ENCODE measurements at regions not wholly inside any gene's neighbourhood (a gene's known extent, or its start where the extent isn't known, plus 50 kb on each side); places are given as distances from the start of the nearest gene placed in this dataset.
"Not testable (repeated sequence)": the region's sequence is repeated elsewhere in the genome, so short reads cannot be mapped to it uniquely, and the experiment has no call there.

DNA sequence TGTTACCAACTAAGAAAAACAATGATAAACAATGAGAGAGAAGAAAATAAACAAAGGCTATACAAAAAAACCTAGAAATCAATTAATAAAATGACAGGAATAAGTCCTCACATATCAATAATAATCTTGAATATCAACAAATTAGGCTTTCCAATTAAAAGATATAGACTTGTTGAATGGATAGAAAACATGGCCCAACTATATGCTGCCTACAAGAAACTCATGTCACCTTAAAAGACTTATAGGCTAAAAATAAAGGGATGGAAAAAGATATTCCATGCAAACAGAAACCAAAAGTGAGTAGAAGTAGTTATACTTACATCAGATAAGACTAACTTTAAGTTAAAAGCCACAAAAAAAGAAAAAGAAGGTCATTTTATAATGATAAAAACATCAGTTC lies 183.9 kb downstream of the MYRFL start:
- no peak for DNase-seq

DNA sequence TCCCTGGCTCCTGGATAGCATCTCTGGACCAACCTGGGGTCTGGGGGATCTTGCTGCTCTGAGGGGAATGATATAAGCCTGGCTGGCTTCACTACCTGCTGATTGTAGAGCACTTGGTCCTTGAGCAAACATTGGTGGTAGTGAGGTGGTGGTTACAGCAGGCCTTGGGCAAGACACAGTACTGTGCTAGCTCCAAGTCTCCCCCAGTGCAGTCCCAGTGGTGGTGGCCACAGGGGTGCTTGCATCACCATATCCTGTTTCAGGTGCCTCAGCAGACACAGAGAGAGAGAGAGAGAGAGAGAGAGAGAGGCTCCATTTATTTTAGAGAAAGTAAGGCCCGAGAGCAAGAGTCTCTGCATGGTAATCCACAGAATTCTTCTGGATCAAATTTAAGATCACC lies 186.3 kb downstream of the MYRFL start:
- no peak for DNase-seq

DNA sequence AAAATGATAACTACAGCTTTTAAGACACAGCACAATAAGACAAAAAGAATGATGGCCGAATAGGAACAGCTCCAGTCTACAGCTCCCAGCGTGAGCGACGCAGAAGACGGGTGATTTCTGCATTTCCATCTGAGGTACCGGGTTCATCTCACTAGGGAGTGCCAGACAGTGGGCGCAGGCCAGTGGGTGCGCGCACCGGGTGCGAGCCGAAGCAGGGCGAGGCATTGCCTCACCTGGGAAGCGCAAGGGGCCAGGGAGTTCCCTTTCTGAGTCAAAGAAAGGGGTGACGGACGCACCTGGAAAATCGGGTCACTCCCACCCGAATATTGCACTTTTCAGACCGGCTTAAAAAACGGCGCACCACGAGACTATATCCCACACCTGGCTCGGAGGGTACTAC lies 188.0 kb downstream of the MYRFL start:
- DNase-seq, result not testable (repeated sequence)

DNA sequence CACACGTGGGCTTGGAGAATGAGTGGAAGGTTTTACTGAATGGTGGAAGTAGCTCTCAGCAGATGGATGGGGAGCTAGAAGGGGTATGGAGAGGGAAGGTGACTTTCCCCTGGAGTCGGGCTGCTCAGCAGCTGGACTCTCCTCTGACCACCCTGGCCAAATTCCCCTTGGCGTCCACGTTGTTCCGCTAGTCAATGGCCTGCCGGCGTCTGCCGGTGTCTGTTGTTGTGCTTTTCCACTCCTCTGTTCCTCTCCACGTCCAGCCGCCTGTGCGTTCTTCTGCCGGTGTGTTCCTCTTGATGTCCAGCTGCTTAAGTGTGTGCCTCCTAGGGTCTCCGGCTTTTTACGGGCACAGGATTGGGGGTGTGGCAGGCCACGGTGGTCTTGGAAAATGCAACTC lies 203.5 kb downstream of the MYRFL start:
- DNase-seq, result no peak

DNA sequence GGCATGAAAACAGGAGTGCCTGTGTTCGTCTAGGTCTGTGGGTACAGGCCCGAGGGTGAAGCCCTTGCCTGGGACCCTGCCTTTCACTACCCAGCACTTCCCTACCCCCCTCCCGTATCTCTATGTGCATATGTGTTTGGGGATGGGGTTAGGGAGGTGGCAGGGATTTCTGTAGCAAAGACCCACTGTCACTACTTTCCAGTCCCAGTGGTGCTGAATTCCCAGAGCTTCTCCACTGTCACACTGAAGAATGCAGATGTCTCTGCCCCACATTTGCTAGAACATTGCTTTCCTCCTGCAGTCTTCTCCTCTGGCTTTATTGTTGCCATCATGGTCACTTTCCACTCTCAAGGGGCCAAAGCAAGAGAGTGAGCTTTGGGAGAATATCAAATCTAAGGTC lies 203.9 kb downstream of the MYRFL start:
- DNase-seq, result no peak

DNA sequence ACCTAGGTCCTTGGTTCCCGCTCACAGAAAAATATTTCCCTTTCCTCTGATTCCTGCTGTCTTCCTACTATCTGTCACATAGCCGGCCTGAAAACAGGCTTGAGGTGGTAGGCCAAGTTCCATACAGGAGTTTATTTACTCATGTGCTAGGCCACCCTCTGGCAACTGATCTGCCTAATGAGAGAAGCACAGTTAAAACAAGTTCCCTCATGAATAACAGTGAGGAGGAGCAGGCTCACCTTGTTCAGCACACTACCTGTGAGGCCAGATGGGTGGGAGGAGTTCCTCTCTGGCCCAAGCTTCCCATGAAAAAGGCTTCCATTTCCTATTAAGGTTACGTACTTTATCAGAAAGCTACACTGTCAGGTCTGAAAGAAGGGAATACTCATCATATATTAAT lies 206.0 kb downstream of the MYRFL start:
- no peak for DNase-seq

DNA sequence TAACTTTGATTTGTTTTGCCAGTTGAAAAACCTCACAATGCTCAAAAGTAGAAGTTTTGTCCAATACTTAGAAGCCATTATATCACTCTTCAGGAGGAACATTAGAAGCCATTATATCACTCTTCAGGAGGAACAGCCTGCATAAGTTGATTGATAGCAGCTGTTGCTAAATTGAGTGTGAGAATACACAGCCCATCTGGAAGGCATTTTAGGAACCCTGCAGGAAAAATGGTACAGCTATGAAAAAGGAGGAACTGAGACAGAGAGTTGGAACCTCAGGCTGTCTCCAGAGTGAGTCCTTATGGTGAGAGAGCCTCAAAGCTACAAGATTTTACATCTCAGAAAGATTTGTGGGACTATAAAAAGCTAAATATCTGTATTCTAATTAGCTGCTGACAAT lies 207.0 kb downstream of the MYRFL start:
- no peak for DNase-seq

DNA sequence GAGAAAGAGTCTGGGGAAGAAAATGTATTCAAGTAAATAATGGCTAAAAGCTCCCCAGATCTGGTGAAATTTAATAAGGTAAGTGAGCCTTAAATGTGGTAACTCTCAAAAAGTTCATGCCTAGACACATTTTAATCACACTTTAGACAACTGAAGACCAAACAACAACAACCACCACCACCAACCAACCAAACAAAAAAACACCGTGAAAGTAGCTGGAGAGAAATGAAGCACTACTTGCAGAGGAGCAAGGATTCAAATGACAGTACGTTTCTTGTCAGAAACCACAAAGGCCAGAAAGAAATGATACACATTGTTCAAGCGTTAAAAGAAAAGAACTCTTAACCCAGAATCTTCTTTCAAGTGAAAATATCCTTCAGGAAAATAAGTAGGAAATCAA lies 208.3 kb downstream of the MYRFL start:
- no peak for DNase-seq

DNA sequence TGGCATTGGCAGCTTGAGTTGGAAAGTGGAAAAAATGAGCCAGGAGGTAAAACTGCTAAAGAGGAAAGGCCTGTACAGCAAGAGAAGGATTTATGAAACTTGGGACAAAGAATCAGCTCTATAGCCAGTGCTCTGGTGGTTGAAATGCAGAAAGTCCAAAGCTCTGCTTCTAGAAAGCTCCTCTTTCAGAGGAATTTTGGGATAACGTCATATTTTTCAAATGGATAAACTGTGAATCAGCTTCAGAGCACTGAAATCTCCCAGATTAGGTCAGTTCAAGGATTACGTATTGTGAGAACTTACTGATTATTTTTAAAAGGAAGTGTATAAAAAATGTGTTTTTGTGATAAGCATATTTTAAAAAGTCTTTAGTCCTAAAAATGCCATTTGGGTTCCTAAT lies 203.1 kb upstream of the CNOT2 start:
- no peak for DNase-seq

DNA sequence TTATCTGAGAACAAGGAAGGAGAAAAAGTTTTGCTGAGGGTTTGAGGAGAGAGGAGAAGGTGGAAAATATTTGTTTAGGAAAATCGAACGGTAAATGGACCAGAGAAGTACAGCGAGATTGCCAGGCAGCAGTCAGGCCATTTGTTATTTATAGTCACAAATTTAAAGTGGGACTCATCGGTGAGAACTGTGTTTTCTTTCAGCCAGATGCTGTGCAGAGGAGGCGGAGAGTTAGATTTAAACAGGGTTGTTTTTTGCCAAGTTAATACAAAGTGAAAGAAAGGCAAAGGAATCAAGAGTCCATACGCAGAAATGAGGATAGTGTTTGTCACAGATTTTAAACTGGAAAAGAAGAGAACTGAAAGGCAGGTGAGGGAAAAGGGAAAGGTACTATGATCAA lies 200.6 kb upstream of the CNOT2 start:
- DNase-seq, result no peak

DNA sequence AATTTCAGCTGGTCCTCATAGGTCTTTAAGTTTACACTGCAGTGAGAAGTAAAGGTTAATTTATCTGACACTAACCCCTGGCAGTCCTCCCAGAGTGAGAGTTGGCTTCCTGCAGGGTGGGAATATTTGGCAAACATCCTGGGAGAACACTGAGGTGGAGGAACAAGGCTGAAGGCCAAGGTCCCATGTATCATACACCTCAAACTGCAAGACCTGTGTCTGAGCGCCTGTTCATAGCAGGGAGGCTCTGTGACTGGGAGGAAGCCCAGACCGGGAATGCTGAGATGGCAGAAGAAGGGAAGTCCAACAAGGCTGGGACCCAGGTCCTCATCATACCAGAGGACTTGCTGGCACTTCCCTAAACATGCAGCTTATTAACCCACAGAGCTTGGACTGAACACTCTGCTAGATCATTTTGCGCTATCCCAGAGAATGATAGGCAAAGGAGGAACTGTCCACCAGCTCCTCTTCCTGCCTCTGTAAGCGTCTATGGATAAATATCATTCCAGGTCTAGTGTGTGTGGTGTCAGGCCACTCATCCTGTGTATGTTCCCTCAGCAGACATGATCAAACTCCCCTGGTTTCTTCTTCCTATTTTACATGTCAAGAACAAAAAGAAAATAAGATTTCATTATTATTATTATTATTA lies 199.6 kb upstream of the CNOT2 start:
- DNase-seq, result no peak

DNA sequence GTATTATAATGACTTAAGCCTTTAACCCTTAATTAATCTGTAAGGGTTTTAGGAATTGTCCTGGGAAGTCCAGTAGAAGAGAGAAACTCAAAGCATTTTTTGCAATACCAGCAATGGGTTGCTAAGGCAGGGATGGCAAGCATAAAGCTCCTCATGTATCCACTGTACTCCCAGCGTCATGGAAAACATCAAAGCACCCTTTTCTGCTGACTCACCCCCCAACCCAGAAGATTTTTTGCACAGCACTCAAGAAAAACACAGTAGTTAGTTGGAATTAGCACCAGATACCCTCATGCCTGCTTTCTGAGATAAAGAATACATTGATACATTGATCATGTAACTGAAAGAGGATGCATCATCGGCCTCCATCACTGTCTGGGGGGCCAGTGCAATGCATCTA lies 199.1 kb upstream of the CNOT2 start:
- no peak for DNase-seq

DNA sequence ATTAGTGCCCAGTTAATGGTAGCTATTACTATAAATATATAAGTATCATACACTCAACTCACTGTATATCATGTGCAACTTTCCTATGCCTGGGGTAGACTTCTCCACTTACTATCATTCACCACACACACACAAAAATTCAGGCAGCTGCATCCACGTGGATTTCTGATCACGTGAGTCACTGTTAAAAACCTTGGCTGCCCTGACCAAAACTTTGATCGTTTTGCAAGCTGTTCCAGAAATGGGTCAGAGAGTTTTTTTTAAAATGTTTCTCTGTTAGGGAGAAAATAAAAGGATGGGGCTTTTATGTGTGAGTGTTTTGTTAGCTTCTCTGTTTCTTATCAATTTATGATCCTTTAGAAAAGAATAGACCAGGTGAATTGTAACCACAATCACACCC lies 198.2 kb upstream of the CNOT2 start:
- DNase-seq, result no peak

DNA sequence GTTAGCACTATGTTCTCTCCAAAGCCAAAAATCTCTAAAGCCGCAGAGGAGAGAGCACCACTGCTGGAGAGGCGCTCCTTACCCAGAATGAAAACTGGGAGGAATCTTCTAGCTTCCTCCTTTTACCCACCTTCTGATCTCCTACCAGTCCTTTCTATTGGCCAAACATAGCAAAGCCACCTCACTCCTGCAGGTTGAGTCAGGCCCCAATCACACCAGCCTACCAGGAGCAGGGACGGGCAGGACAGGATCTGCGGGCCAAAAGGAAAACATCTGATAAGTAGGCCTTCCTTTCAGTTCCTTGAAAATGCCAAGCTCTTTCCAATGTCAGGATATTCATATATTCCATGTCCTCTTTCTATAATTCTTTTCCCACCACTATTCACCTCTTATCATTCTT lies 197.7 kb upstream of the CNOT2 start:
- no peak for DNase-seq

DNA sequence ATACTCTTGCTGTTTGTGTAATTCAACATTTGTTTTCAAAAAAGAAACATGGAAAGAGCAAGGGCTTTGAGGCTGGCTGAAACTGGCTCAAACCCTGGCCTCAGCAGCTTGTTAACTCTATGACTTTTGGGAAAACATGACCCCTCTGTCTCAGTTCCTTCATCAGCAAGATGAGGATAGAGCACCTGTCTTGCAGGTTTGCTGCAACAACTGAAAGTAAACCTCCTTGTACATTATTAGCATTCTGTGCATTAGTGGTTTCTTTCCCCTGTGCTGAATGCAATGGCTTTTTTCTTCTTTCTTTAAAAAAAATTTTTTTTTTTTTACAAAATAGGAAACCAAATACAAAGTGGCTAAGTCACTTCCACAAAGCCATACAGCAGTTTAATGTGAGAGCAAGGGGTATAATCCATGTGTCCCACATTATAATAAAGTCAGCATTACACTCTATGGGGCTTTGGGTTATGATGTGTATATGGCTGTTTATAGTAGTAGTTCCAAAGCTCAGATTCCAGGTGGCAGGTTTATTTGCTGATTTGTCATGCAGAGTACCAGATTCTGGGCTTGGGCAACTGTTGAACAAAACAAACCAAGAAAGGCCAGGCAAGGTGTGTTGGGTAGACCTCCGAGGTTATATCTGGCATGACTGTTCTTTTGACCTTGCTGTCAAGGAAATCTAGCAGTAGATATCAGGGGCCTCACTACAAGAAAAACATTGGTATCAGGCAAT lies 194.5 kb upstream of the CNOT2 start:
- no peak for DNase-seq

DNA sequence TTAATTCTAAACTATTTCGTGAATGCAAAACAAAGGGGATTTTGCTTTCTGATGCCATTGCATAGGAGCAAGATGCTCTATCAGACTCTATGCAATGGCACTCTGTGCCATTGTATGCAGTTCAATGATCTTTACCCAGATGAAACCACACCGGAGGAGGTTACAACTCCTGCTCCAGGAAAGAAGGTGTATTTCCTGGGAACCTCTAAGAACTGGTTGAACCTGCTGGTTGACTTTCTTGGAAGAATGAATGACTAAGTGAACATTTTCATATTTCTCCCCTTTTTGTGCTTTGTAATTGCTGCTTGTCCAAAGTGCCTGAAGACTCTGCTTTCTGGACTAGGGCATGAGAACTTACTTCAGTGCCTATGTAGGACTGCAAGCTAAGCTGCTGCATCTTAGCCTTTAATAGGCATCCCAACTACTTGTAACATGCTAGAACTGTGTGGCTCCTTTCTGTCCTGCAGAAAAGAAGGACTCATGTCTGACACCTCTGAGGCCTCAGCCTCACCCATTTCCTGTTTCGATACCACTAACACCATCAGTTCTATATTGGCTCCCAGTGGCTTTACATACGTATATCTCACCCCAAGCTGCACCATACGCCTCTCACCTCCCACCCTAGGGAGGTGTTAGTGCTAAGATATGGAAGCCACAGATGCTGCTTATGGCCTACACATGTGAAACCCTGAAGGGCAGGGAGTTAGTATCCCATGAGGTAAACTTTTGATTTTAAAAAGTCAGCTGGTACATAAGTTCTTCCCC lies 193.5 kb upstream of the CNOT2 start:
- peak in 1 of 2 donors; percentile 0 for DNase-seq

DNA sequence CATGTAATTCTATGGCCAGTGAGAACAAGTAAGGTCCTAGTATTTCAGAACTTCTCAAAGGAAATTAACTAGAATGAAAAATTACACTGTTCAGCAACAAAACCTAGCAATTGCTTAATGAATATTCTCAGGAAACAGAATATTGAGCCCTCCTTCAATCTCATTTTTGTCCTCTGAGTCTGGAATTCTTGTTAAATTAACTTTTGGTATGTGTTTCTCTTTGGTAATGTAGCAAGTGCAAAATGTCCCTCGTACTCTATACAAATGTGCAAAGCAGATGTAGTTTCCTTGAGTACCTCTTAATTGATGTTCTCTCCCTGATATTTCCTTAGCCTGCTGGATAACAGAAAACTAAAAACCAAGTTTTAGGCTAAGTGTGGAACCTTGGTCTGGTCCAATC lies 190.8 kb upstream of the CNOT2 start:
- no peak for DNase-seq

DNA sequence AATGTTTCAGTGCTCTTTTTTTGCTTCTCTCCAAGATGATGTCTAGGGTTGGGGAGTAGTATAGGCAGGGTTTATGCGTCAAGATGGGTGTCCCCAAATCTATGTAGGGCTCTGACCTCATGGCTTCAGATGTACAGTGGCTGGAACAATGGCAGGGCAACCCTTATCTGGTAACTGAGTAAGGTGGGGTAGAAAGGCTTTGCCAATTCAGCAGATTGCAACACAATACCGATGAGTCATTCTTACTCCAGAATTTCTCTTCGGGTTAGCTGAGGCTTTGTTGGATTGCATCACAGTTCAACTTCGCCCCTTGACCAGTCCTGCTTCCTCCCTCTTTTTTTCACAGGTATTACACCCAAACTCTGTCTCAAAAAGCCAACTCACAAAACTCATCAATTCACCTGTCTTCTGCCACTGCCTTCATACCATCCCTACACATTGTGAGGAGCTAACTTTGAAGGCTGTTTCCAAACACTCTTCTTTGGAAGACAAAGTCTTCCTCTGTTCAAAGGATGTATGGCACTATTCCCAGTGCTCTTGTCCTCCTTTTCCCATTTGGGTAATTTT lies 190.2 kb upstream of the CNOT2 start:
- no peak for DNase-seq

DNA sequence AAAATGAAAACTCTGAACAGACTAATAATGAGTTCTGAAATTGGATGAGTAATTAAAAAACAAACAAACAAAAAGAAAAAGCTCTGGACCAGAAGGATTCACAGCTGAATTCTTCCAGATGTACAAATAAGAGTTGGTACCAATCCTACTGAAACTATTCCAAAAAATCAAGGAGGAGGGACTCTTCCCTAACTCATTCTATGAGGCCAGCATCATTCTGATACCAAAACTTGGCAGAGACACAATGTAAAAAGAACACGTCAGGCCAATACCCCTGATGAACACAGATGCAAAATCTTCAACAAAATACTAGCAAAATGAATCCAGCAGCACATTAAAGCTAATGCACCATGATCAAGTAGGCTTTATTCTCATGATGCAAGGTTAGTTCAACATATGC lies 183.9 kb upstream of the CNOT2 start:
- DNase-seq, result no peak

DNA sequence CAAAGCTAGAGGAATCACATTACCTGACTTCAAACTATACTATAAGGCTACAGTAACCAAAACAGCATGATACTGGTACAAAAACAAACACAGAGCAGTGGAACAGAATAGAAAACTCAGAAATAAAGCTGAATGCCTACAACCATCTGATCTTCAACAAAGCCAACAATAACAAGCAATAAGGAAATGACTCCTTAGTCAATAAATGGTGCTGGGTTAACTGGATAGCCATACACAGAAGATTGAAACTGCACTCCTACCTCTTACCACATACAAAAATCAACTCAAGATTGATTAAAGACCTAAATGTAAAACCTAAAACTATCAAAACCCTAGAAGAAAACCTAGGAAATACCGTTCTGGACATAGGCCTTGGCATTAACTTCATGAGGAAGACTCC lies 182.6 kb upstream of the CNOT2 start:
- DNase-seq, result no peak

DNA sequence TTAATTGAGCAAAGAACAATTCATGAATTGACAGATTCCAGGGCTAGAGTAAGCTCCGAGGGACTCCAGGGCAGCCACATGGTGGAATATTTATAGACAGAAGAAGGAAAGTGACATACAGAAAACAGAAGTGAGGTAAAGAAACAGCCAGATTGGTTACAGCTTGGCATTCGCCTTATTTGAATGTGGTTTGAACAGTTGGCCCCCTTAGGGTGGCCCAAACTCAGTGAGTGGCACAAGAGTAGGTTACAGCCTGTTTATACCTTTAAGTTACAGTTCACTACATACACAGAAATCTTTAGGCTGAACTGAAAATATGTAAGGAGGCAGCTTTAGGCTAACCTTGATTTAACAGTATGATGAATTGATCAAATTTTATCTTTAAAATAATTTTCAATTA lies 174.5 kb upstream of the CNOT2 start:
- DNase-seq, result no peak

DNA sequence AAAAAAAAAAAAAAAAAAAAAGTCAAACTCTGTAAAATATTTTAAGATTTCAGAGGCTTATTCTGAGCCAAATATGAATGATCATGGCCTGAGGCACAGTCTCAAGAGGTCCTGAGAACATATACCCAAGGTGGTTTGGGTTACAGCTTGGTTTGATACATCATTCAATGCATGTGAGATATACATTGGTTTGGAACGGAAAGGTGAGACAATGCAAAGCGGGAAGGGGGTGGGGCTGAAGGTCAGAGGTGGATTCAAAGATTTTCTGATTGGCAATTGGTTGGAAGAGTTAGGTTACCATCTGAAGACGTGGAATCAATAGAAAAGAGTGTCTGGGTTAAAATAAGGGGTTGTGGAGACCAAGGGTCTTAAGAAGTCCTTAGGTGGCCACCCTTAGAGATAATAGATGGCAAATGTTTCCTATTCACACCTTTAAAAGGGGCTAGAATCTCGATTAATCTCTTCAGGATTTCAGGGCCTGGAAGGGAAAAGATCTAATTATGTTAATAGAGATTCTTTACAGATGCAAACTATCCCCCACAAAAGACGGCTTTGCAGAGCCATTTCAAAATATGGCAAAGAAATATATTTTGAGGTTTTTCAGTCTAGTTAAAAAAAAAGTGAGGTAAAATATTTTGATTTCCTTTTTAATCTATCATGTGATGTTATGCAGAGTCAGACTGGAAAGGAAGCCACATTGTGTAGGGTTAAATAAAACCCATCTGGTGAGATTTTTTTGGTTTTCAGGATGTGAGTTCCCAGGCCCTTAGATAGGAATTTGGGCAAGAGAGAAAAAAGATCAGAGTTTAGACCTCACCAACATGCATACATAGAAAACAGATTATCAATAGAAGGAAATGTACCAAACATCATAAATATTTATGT lies 173.8 kb upstream of the CNOT2 start:
- DNase-seq, result no peak

DNA sequence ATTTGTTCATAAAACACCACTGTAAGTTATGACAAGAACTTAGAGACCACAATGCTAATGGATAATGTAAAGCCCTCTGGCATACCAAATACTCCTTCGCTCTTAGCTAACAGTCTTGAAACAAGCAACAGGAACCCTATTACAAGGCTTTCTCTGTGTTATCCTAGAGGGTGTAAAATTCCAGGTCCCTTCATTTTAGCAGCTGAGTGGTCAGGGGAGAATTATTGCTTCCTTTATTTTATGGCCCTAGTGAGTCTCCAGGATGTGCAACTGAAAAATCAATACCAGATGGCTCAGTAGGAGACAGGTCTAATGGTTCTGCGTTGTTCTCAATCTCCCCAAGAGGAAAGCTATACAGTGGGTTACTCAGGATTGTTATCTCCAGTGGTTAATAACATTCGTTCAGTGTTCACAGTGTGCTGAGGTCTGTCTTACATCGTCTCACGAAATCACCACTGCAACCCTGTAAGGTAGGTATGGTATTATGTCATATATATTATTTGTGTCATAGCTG lies 172.7 kb upstream of the CNOT2 start:
- no peak for DNase-seq

Data from stimulated activated CD4-positive, alpha-beta T cell treated with anti-CD3 and anti-CD28 coated beads, Interleukin-2, amount 100 ng/mL, for 48 hours (primary cell).